ENCODE measurements at regions not wholly inside any gene's neighbourhood (a gene's known extent, or its start where the extent isn't known, plus 50 kb on each side); places are given as distances from the start of the nearest gene placed in this dataset.
A peak's percentile ranks its signal among the peaks of the same experiment; 100 is the strongest.

DNA sequence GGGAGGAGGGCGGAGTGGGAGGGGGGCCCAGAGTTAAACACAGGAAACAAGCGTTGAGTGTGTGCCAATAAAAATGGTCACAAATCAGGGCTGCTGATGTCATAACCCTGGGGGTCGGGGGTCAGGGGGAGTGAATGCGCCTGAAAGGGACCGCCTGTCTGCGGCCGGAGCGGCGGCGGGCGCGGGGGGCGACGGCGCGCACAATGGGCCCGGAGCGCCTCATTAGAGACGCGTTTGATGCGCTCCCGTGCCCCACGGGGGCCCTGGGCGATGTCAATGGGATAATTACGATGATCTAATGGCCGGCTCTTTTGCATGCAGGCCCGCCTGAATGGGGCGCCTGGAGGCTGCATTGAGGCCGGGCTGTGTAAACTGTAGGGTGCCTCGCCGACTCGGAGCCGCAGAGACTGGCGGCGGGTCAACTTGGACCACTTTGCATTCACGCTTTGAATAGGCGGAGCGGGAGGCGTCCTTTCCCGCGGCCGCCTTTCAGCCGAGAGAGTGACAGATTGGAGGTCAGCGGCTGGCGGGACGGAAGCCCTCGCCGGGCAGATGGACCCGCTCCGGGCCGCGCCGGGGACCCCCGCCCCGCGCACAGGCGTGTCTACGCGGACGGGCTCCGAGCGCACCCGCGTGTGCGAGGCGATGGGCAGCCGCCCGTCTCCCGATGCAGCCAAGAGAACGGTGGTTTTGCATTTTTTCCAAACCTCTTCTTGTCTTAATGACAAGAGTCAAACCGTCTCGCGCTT, 296.1 kb downstream of the TFAP2C start:
- peak in 2 of 14 donors; percentile 23 to 70 for DNase-seq

GRCh38 chr20:56925831-56926170, 296.7 kb downstream of the TFAP2C start:
- no peak for DNase-seq

- DNase-seq: no peak
Measured at GRCh38 chr20:56926501-56926900, 297.4 kb downstream of the TFAP2C start.

DNA sequence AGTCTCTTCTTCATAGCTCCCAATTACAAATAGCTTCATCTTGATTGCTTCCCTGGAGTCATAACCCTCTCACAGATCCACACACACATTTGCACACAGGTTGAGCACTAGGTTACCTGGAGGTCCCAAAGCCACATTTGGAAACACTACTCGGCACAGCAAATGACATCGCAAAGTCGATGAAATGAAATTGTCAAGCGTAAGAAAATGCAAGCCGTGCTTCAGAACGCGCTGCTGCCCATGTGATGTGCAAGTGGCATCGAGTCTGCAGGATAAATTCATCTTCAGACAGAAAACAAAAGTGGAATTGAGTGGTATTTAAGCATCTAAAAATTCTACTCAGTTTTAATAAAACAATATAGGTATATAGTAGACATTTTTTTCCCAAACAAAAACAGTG, 298.0 kb downstream of the TFAP2C start:
- DNase-seq: no peak

DNA sequence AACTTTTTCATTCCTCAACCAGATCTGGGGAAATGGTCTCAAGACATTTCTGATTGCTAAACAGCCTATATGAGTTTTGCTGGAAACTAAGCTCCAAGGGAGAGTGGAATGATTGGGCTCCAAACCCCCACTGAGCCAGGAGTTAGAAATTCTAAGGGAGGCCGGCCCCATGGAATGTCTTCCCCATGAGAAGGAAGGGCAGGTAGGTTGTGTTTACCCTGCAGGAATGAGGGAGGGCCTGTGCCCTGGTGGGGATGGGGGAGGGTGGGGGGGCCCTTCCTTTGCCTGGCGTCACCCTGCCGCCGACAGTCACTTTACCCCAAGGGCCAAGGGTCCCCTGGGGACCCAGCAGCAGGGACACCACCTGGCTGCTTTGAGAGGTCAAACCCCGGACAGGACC, 298.9 kb downstream of the TFAP2C start:
- DNase-seq: no peak

DNA sequence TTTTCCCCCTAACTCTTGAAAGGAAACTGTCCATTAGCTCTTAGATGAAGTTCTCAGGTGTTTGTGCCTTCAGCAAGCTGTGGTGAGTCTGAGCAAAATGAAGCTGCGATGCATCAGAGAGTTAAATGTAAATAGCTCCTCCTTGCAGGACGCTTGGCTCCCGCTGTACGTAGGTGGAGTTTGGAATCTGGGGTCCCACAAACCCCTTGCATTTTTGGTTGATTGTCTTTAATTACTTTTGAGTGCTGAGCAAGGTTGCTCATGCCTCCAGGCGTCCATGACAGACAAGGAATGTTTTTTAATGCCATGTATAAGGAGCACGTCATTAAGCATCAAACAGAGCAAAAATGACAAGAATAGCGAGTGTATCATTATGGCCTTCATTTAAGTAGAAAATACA, 300.5 kb downstream of the TFAP2C start:
- no peak for DNase-seq

GRCh38 chr20:56930876-56931275, 301.8 kb downstream of the TFAP2C start:
- DNase-seq: no peak

GRCh38 chr20:56932575-56933330, 303.6 kb downstream of the TFAP2C start:
- no peak for DNase-seq

- DNase-seq: no peak
Measured at GRCh38 chr20:56933331-56933698, 304.2 kb downstream of the TFAP2C start.

DNA sequence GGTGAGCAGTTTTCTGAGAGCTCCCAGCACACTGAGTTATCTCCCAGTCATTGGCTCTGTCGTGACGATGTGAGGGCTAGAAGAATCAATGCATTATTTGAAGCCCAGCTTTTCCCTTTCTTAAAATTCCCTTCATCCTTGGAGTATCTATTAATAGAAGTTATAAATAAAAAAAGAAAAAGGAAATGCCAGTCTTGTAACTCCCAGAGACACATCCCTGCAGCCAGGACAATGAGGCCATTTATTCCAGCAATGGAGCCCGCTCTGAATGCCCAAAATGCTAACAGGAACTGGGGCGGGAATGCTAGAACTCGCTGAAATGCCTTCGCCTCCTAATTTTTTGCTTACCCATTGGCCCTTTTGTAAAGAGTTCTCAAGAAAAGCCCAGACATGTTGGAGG, 305.8 kb downstream of the TFAP2C start:
- no peak for DNase-seq

DNA sequence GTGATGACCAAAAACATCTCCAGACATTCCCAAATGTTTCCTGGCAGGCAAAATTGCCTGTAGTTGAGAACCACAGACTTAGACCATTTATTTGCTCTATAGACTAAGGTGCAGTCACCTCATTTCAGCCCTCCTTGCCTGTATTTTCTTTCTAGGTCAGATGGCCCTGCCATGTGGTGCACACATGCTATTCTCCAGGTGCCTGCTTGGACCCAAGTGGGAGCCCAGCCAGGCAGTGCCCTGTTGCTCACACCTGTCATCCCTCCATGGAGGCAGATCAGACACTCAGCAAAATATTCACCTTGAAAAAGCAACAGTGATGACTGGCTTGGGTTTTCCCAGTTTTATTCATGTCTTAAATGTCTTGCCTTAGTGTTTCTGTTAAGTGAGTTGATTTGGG, 311.4 kb downstream of the TFAP2C start:
- peak in 2 of 14 donors; percentile 3 to 91 for DNase-seq

DNA sequence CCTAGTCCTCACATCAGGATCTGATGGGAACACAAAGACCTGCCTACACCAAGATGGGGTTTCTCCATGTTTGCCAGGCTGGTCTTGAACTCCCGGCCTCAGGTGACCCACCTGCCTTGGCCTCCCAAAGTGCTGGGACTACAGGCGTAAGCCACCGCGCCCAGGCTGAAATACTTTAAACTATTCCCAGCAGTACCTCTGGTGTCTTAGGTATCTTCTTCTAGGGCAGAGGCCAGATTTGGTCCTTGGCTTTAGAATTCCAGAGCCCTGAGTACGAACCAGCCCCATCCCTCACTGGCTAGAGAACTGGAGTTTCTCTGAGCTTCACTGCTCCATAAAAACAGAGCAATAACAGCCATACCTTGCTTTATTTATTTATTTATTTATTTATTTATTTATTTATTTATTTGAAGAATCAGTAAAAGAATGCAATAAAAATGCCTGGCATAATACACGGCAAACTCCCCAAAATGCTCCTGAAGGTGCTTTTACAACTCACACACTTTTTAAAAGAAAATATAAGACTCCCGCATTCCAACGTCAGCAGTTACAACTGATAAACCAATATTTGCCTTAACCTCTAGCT, 312.1 kb downstream of the TFAP2C start:
- no peak for DNase-seq

GRCh38 chr20:56943946-56944945, 315.1 kb downstream of the TFAP2C start:
- no peak for DNase-seq

GRCh38 chr20:56945057-56945456, 316.0 kb downstream of the TFAP2C start:
- DNase-seq: no peak

DNA sequence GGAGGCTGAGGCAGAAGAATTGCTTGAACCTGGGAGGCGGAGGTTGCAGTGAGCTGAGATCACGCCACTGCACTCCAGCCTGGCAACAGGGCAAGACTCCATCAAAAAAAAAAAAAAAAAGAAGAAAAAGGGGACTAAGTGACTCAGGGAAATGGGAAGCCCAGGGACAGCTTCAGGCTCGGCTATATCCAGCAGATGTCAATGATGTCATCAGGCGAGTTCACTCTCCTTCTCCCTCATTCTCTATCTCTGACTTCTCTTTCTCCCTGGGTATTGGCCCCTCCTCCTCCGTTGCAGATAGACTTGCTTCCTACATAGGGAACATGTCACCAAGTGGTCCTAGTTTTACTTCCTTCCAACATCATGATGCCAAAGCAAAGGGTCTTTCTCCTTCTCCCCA, 316.8 kb downstream of the TFAP2C start:
- no peak for DNase-seq

DNA sequence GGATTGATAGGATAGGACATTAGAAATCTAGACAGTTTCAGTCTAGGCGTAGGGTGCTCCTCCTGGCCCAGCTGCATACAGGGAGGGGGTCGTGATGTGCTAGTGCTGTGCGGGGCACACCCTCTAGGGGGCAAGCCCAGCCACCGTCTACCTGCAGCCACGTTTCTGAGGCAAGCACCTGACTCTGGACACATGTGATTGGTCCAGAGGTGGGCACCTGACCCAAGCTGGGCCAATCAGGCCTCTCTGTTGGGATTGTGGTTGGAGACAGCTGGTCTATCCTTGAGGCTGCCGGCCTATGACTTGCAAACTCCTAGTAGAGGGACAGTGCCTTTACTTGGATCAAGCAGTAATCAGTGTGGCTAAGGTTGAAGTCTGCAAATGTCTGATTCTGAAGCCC, 317.1 kb downstream of the BMP7 start:
- no peak for DNase-seq

GRCh38 chr20:56952258-56953047, 314.0 kb downstream of the BMP7 start:
- no peak for DNase-seq

GRCh38 chr20:56953048-56953586, 313.3 kb downstream of the BMP7 start:
- DNase-seq: no peak

DNA sequence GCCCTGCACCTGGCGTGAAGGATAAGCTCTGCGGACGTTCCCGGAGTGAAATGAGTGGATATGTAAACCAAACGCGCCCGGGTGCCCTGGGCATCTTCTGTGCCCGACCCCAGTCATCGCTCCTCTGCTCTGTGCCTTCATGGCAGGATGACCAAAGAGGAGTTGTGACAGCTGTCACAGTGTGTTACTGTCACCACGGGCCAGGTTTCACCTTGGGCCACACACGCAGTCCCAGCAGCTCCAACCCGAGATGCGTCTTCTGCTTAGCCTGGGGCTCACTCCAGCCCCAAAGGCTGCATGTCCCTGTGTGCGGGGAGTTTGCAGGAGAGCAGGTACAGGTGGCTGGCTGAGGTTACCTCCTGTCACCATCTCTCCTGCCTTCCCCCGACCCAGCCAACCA, 311.6 kb downstream of the BMP7 start:
- DNase-seq: no peak

DNA sequence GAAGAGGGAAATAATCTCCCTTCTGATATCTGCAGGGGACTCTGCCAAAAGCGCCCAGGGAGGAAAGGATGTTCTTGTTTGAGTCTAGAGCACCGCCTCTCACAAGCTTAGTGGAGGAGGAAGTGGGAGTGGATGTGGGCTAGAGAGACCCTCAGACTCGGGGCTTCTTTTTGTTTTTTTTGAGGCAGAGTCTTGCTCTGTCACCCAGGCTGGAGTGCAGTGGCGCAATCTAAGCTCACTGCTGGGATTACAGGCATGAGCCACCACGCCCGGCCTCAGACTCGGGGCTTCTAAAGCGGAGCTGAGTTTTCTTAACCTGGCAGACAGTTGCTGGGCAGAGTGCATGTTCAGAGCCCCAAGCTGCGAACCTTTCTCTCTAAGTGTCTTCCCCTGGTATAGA, 310.8 kb downstream of the BMP7 start:
- no peak for DNase-seq

- DNase-seq: no peak
Measured at GRCh38 chr20:56956534-56956933, 309.9 kb downstream of the BMP7 start.
